Trophoblast cell (in vitro differentiated cells and primary cell): ENCODE measurements at regions not wholly inside any gene's neighbourhood (a gene's known extent, or its start where the extent isn't known, plus 50 kb on each side); places are given as distances from the start of the nearest gene placed in this dataset.

Experiments used
- DNase-seq, 2 donors: peaks; one replicate each; pipeline ENCODE4 v3.0.0-alpha.2; 2016
- H2AFZ ChIP-seq: 2 replicates; pipeline ENCODE4 v1.6.1; 2013; ENCODE audit warnings: low read length, moderate library complexity, mild to moderate bottlenecking; ENCODE audit not compliant: insufficient read depth, poor library complexity
- H2AK5ac ChIP-seq: 2 replicates; pipeline ENCODE4 v1.6.1; 2013; ENCODE audit warnings: mild to moderate bottlenecking, low read length
- H2BK120ac ChIP-seq: 2 replicates; pipeline ENCODE4 v1.6.1; 2013; ENCODE audit warnings: low read length, mild to moderate bottlenecking, moderate library complexity; ENCODE audit not compliant: insufficient read depth, poor library complexity
- H2BK12ac ChIP-seq: 2 replicates; pipeline ENCODE4 v1.6.1; 2013; ENCODE audit warnings: mild to moderate bottlenecking, low read length, moderate library complexity
- H2BK5ac ChIP-seq: 2 replicates; pipeline ENCODE4 v1.6.1; 2013; ENCODE audit warnings: low read length, low read depth, moderate library complexity, mild to moderate bottlenecking; ENCODE audit not compliant: poor library complexity
- H3K14ac ChIP-seq: 2 replicates; pipeline ENCODE4 v1.6.1; 2013; ENCODE audit warnings: mild to moderate bottlenecking, low read length
- H3K18ac ChIP-seq: 2 replicates; pipeline ENCODE4 v1.6.1; 2013; ENCODE audit warnings: mild to moderate bottlenecking, low read length
- H3K23ac ChIP-seq: 2 replicates; pipeline ENCODE4 v1.6.1; 2013; ENCODE audit warnings: low read length
- H3K27ac ChIP-seq: 2 replicates; pipeline ENCODE4 v1.5.1; 2013; ENCODE audit warnings: low read depth, mild to moderate bottlenecking, inconsistent platforms, low read length, moderate library complexity
- H3K27me3 ChIP-seq: 2 replicates; pipeline ENCODE4 v1.6.1; 2013; ENCODE audit warnings: inconsistent platforms, mild to moderate bottlenecking, low read length, moderate library complexity; ENCODE audit not compliant: insufficient read depth
- H3K36me3 ChIP-seq, 2 experiments: 1 replicate in 1 of 2; 2 replicates in 1 of 2; pipeline ENCODE4 v1.6.1; 2013; ENCODE audit warnings: low read length in 2 of 2, mild to moderate bottlenecking in 2 of 2, moderate library complexity in 1 of 2; ENCODE audit not compliant: insufficient read depth in 2 of 2, control insufficient read depth in 1 of 2
- H3K4ac ChIP-seq: 2 replicates; pipeline ENCODE4 v1.6.1; 2013; ENCODE audit warnings: low read depth, mild to moderate bottlenecking, low read length, moderate library complexity
- H3K4me1 ChIP-seq, 2 experiments: 1 replicate in 1 of 2; 2 replicates in 1 of 2; pipeline ENCODE4 v1.6.1; 2013; ENCODE audit warnings: low read length in 2 of 2, mild to moderate bottlenecking in 2 of 2, moderate library complexity in 1 of 2; ENCODE audit not compliant: insufficient read depth in 2 of 2, control insufficient read depth in 1 of 2
- H3K4me2 ChIP-seq: 2 replicates; pipeline ENCODE4 v1.6.1; 2013; ENCODE audit warnings: inconsistent platforms, mild to moderate bottlenecking, low read length, moderate library complexity
- H3K4me3 ChIP-seq: 2 replicates; pipeline ENCODE4 v1.5.1; 2013; ENCODE audit warnings: mild to moderate bottlenecking, low read depth, low read length, inconsistent platforms
- H3K79me1 ChIP-seq: one replicate; pipeline ENCODE4 v1.6.1; 2013; ENCODE audit warnings: low read length
- H3K79me2 ChIP-seq: 2 replicates; pipeline ENCODE4 v1.6.1; 2013; ENCODE audit warnings: low read length, mild to moderate bottlenecking; ENCODE audit not compliant: control insufficient read depth, insufficient read depth, poor library complexity
- H3K9ac ChIP-seq: 2 replicates; pipeline ENCODE4 v1.6.1; 2013; ENCODE audit warnings: mild to moderate bottlenecking, low read length
- H3K9me3 ChIP-seq: 2 replicates; pipeline ENCODE4 v1.6.1; 2013; ENCODE audit warnings: low read depth, mild to moderate bottlenecking, control low read depth, inconsistent platforms, low read length; ENCODE audit not compliant: insufficient read depth
- H4K12ac ChIP-seq: 2 replicates; pipeline ENCODE4 v1.6.1; 2013; ENCODE audit warnings: low read depth, mild to moderate bottlenecking, low read length, moderate library complexity
- H4K8ac ChIP-seq: 2 replicates; pipeline ENCODE4 v1.6.1; 2013; ENCODE audit warnings: low read depth, mild to moderate bottlenecking, low read length, moderate library complexity
- H4K91ac ChIP-seq: one replicate; pipeline ENCODE4 v1.6.1; 2013; ENCODE audit warnings: low read depth, mild to moderate bottlenecking, low read length, moderate library complexity
- WGBS: extraction: QIAGEN DNeasy Blood & Tissue Kit; methylation state at CpG from one replicate; pipeline ENCODE4 v1.1.7; 2013; ENCODE audit warnings: missing lambda C conversion rate; ENCODE audit not compliant: insufficient read length, insufficient coverage; ENCODE audit errors: extremely low coverage; 5-methylcytosine and 5-hydroxymethylcytosine counted together

DNA sequence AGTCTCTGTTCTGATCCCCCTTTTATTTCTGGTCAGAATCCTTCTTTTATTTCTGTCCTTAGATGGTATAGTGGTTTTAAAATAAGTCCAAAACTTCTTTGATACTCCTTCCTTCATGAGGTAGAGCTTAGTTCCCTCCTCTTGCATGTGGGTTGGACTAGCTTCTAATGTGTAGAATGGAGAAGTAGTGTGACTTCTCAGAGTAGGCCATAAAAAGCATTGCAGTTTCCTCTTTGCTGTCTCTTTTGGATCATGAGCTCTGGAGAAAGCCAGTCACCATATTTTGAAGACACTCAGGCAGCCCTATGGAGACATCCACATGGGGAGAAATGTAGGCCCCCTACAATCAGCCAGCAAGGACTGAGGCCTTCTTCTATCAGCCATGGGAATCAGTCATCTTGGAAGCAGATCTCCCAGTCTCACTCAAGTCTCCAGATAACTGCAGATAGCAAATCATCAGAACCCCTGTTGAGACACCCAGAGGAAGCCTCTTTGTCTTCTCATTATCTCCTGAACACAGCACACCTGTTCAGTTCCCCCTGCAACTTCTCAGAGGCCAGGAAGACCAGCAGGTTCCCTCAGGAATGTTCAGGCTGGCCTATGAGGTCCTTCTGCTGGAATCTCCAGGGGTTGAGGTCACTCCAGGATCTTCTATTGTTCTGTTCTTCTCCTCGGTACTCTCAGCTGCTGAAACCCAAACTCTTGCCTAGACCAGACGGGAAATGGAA, 511.9 kb upstream of the ZMIZ1 start:
- no peaks in the 10 kb centered on the region for H3K79me2 ChIP-seq
- peaks cover 13% of the 10 kb centered on the region for H3K79me1 ChIP-seq
- no peak overlapping the region for H2BK120ac ChIP-seq
- DNase-seq = no peak
- H3K9me3 ChIP-seq = no peaks in the 10 kb centered on the region
- no peaks in the 10 kb centered on the region for H3K27me3 ChIP-seq
- H3K23ac ChIP-seq = no peak overlapping the region
- no peak overlapping the region for H3K18ac ChIP-seq
- H3K4me3 ChIP-seq = no peak overlapping the region
- H3K4ac ChIP-seq = no peak overlapping the region
- H4K8ac ChIP-seq = no peak overlapping the region
- H4K91ac ChIP-seq = no peak overlapping the region
- WGBS = no CpG with 5 or more reads among the region's 2 CpGs
- no peak overlapping the region for H3K4me2 ChIP-seq
- no peak overlapping the region for H3K27ac ChIP-seq
- H2AK5ac ChIP-seq = no peak overlapping the region
- peaks cover 16% of the 10 kb centered on the region in 2 experiments for H3K4me1 ChIP-seq
- no peak overlapping the region for H3K14ac ChIP-seq
- no peaks in the 10 kb centered on the region for H3K36me3 ChIP-seq
- H2BK5ac ChIP-seq = no peak overlapping the region
- H2BK12ac ChIP-seq = no peak overlapping the region
- no peak overlapping the region for H3K9ac ChIP-seq
- no peak overlapping the region for H2AFZ ChIP-seq
- no peak overlapping the region for H4K12ac ChIP-seq

DNA sequence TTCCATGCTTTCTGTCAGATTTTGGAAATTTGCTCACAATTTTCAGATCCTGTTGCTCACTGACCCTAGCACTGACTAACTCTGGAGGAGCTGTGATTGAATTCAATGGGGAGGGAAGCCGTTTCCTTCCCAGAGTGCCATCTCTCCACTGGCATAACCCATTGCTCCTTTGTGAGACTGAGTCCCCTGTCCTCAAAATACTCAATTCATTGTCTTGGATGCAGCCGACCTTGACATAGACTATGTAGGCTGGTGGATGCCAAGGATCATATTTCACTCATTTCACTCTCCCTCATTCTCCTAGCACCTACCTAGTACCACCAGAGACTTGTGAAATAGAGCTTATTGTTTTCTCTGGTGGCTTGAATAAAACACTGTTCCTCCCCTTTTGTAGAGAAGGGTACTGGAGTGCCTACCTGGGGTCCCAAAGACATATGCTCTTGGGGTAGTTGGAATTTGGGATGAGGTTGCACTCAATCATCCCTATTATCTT, 511.3 kb upstream of the ZMIZ1 start:
- Histone ChIP-seq H3K79me2 (no peaks in the 10 kb centered on the region), H3K9me3 (no peaks in the 10 kb centered on the region), H3K4me1 (peaks cover 10 to 14% of the 10 kb centered on the region in 2 experiments), H3K4ac (no peak overlapping the region), H3K36me3 (no peaks in the 10 kb centered on the region), H4K91ac (no peak overlapping the region), H2AFZ (no peak overlapping the region), H4K12ac (no peak overlapping the region), H2BK12ac (no peak overlapping the region), H3K18ac (no peak overlapping the region), H3K4me3 (no peak overlapping the region), H2AK5ac (no peak overlapping the region), H2BK5ac (no peak overlapping the region), H3K23ac (no peak overlapping the region), H4K8ac (no peak overlapping the region), H3K9ac (no peak overlapping the region), H3K4me2 (no peak overlapping the region), H3K27ac (no peak overlapping the region), H3K27me3 (no peaks in the 10 kb centered on the region), H3K14ac (no peak overlapping the region), H3K79me1 (peaks cover 7% of the 10 kb centered on the region), H2BK120ac (no peak overlapping the region)
- whole genome bisulfite sequencing = no CpG with 5 or more reads among the region's 2 CpGs
- no peak for DNase-seq

DNA sequence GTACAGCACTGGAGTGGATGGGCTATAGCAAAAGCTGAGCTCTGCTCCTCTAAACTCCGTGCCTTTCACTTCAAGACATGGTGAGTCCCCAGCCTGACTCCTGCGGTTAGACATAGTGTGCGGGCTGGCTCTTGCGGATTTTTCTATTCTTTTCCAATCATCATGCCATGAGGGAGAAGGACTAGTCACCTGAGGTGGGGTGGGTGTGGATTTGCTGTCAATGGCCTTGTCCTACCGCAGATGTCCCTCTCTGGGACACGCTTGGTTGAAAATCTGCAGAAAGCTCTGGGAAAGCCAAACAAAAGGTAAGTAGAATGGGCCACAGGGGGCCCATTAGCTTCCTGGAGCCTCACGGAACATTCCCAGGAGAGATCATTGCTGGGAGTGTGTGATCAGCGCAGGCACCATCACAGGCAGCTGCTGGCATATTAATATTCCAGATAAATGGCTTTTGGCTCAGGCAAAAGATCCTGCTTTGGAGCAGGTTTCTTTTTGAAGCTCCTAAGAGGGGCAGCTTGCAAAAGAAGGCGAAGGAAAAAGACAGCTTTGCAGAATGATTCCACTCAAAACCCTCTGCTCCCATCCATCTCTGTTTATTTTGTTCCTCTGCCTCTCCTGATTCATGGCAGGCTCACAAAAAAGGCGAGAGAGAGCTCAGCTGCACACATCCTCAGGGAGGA, 509.0 kb upstream of the ZMIZ1 start:
- Histone ChIP-seq H3K27ac (no peak overlapping the region), H3K4me3 (no peak overlapping the region), H3K79me1 (peaks cover 4% of the 10 kb centered on the region), H3K27me3 (no peaks in the 10 kb centered on the region), H3K14ac (no peak overlapping the region), H3K4me1 (peaks cover 5 to 8% of the 10 kb centered on the region in 2 experiments), H4K91ac (peak overlapping the region; percentile 32), H3K9me3 (no peaks in the 10 kb centered on the region), H3K18ac (no peak overlapping the region), H3K4me2 (no peak overlapping the region), H3K36me3 (no peaks in the 10 kb centered on the region), H3K9ac (no peak overlapping the region), H2AFZ (no peak overlapping the region), H3K23ac (no peak overlapping the region), H2AK5ac (no peak overlapping the region), H3K4ac (no peak overlapping the region), H2BK120ac (no peak overlapping the region), H4K8ac (no peak overlapping the region), H4K12ac (no peak overlapping the region), H2BK12ac (peak overlapping the region; percentile 21), H3K79me2 (no peaks in the 10 kb centered on the region), H2BK5ac (no peak overlapping the region)
- DNase-seq = no peak
- no CpG with 5 or more reads among the region's 10 CpGs for WGBS

DNA sequence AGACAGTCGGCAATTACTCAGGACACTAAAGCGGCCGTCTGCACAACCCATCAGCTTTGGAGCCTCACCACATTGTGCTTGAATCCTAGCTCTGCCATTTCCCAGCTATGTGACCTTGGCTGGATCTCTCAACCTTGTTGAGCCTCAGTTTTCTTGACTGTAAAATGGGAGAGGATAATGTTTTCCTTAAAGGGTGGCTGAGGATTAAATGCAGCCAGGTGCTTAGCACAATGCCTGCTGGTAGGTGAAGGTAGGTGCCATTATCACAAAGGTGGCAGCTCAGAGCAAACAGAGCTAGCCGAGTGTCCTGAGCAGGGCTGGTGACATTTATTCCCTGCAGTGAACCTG, 508.5 kb upstream of the ZMIZ1 start:
- Histone ChIP-seq H3K9ac (no peak overlapping the region), H4K91ac (peak overlapping the region; percentile 13), H4K8ac (no peak overlapping the region), H3K18ac (no peak overlapping the region), H2BK12ac (no peak overlapping the region), H3K27me3 (no peaks in the 10 kb centered on the region), H3K4me2 (no peak overlapping the region), H3K4me3 (no peak overlapping the region), H2AFZ (no peak overlapping the region), H2BK5ac (no peak overlapping the region), H4K12ac (no peak overlapping the region), H3K9me3 (no peaks in the 10 kb centered on the region), H3K36me3 (no peaks in the 10 kb centered on the region), H3K4ac (no peak overlapping the region), H3K4me1 (peaks cover 5 to 8% of the 10 kb centered on the region in 2 experiments), H3K79me2 (no peaks in the 10 kb centered on the region), H3K23ac (no peak overlapping the region), H3K27ac (no peak overlapping the region), H2AK5ac (no peak overlapping the region), H3K79me1 (peaks cover 7% of the 10 kb centered on the region), H2BK120ac (no peak overlapping the region), H3K14ac (no peak overlapping the region)
- no CpG with 5 or more reads among the region's 4 CpGs for WGBS
- DNase-seq = no peak
